ENCODE measurements at regions not wholly inside any gene's neighbourhood (a gene's known extent, or its start where the extent isn't known, plus 50 kb on each side); places are given as distances from the start of the nearest gene placed in this dataset.
"Not testable (repeated sequence)": the region's sequence is repeated elsewhere in the genome, so short reads cannot be mapped to it uniquely, and the experiment has no call there.

- H3K4me3 ChIP-seq (ENCODE audit: insufficient read depth, low read depth, low read length) = no peak overlapping the region
- no peaks in the 10 kb centered on the region for H3K36me3 ChIP-seq (ENCODE audit: control insufficient read depth, insufficient read depth, low read length)
- no peaks in the 10 kb centered on the region for H3K27me3 ChIP-seq (ENCODE audit: control insufficient read depth, insufficient read depth, low read length, poor library complexity, severe bottlenecking)
- H3K4me1 ChIP-seq (ENCODE audit: control insufficient read depth, insufficient read depth, low read length) = no peaks in the 10 kb centered on the region
- no peak overlapping the region for H3K27ac ChIP-seq (ENCODE audit: insufficient read depth, low read depth, low read length, poor library complexity, severe bottlenecking)
- no peaks in the 10 kb centered on the region for H3K9me3 ChIP-seq (ENCODE audit: control insufficient read depth, low read length)
- whole genome bisulfite sequencing, 2 experiments = 83 to 100% methylated on average over 2 to 3 of the region's 3 CpGs
Observed at GRCh38 chr12:89269174-89269573, 83.1 kb downstream of the DUSP6 start.

GRCh38 chr12:89267404-89267803, 84.9 kb downstream of the DUSP6 start:
- no peaks in the 10 kb centered on the region for H3K36me3 ChIP-seq (ENCODE audit: control insufficient read depth, insufficient read depth, low read length)

GRCh38 chr12:89266574-89267188, 85.6 kb downstream of the DUSP6 start:
- not testable (repeated sequence) for H3K27ac ChIP-seq (ENCODE audit: insufficient read depth, low read depth, low read length, poor library complexity, severe bottlenecking); H3K36me3 ChIP-seq (ENCODE audit: control insufficient read depth, insufficient read depth, low read length); H3K9me3 ChIP-seq (ENCODE audit: control insufficient read depth, low read length); H3K4me1 ChIP-seq (ENCODE audit: control insufficient read depth, insufficient read depth, low read length); H3K4me3 ChIP-seq (ENCODE audit: insufficient read depth, low read depth, low read length); H3K27me3 ChIP-seq (ENCODE audit: control insufficient read depth, insufficient read depth, low read length, poor library complexity, severe bottlenecking)
- WGBS, 2 experiments = 94 to 95% methylated on average over 14 to 15 of the region's 16 CpGs

More at GRCh38 chr12:89267404-89267803, 84.9 kb downstream of the DUSP6 start:
- no peak overlapping the region for H3K27ac ChIP-seq (ENCODE audit: insufficient read depth, low read depth, low read length, poor library complexity, severe bottlenecking)
- 93 to 100% methylated on average over 1 to 2 of the region's 3 CpGs for WGBS, 2 experiments
- H3K9me3 ChIP-seq (ENCODE audit: control insufficient read depth, low read length) = no peaks in the 10 kb centered on the region
- no peaks in the 10 kb centered on the region for H3K4me1 ChIP-seq (ENCODE audit: control insufficient read depth, insufficient read depth, low read length)
- no peaks in the 10 kb centered on the region for H3K27me3 ChIP-seq (ENCODE audit: control insufficient read depth, insufficient read depth, low read length, poor library complexity, severe bottlenecking)
- no peak overlapping the region for H3K4me3 ChIP-seq (ENCODE audit: insufficient read depth, low read depth, low read length)

GRCh38 chr12:89264837-89265236, 87.5 kb downstream of the DUSP6 start:
- H3K4me3 ChIP-seq (ENCODE audit: insufficient read depth, low read depth, low read length) = no peak overlapping the region
- H3K27me3 ChIP-seq (ENCODE audit: control insufficient read depth, insufficient read depth, low read length, poor library complexity, severe bottlenecking) = no peaks in the 10 kb centered on the region
- no peaks in the 10 kb centered on the region for H3K36me3 ChIP-seq (ENCODE audit: control insufficient read depth, insufficient read depth, low read length)
- no peak overlapping the region for H3K27ac ChIP-seq (ENCODE audit: insufficient read depth, low read depth, low read length, poor library complexity, severe bottlenecking)
- H3K4me1 ChIP-seq (ENCODE audit: control insufficient read depth, insufficient read depth, low read length) = no peaks in the 10 kb centered on the region
- H3K9me3 ChIP-seq (ENCODE audit: control insufficient read depth, low read length) = no peaks in the 10 kb centered on the region

- no peaks in the 10 kb centered on the region for H3K9me3 ChIP-seq (ENCODE audit: control insufficient read depth, low read length)
- no peak overlapping the region for H3K27ac ChIP-seq (ENCODE audit: insufficient read depth, low read depth, low read length, poor library complexity, severe bottlenecking)
- WGBS, 2 experiments = 91 to 97% methylated on average over 4 of the region's 4 CpGs
- no peaks in the 10 kb centered on the region for H3K4me1 ChIP-seq (ENCODE audit: control insufficient read depth, insufficient read depth, low read length)
- H3K36me3 ChIP-seq (ENCODE audit: control insufficient read depth, insufficient read depth, low read length) = no peaks in the 10 kb centered on the region
- H3K4me3 ChIP-seq (ENCODE audit: insufficient read depth, low read depth, low read length) = no peak overlapping the region
- H3K27me3 ChIP-seq (ENCODE audit: control insufficient read depth, insufficient read depth, low read length, poor library complexity, severe bottlenecking) = no peaks in the 10 kb centered on the region
Observed at GRCh38 chr12:89263900-89264299, 88.4 kb downstream of the DUSP6 start.

- H3K27ac ChIP-seq (ENCODE audit: insufficient read depth, low read depth, low read length, poor library complexity, severe bottlenecking) = no peak overlapping the region
- WGBS, 2 experiments = 93 to 95% methylated on average over 2 of the region's 2 CpGs
- no peak overlapping the region for H3K4me3 ChIP-seq (ENCODE audit: insufficient read depth, low read depth, low read length)
- no peaks in the 10 kb centered on the region for H3K36me3 ChIP-seq (ENCODE audit: control insufficient read depth, insufficient read depth, low read length)
- no peaks in the 10 kb centered on the region for H3K9me3 ChIP-seq (ENCODE audit: control insufficient read depth, low read length)
- H3K27me3 ChIP-seq (ENCODE audit: control insufficient read depth, insufficient read depth, low read length, poor library complexity, severe bottlenecking) = no peaks in the 10 kb centered on the region
- no peaks in the 10 kb centered on the region for H3K4me1 ChIP-seq (ENCODE audit: control insufficient read depth, insufficient read depth, low read length)
Observed at GRCh38 chr12:89262855-89263552, 89.3 kb downstream of the DUSP6 start.

GRCh38 chr12:89261982-89262381, 90.3 kb downstream of the DUSP6 start:
- Histone ChIP-seq H3K27me3 (ENCODE audit: control insufficient read depth, insufficient read depth, low read length, poor library complexity, severe bottlenecking) (no peaks in the 10 kb centered on the region), H3K9me3 (ENCODE audit: control insufficient read depth, low read length) (no peaks in the 10 kb centered on the region), H3K36me3 (ENCODE audit: control insufficient read depth, insufficient read depth, low read length) (no peaks in the 10 kb centered on the region), H3K4me1 (ENCODE audit: control insufficient read depth, insufficient read depth, low read length) (no peaks in the 10 kb centered on the region), H3K27ac (ENCODE audit: insufficient read depth, low read depth, low read length, poor library complexity, severe bottlenecking) (no peak overlapping the region), H3K4me3 (ENCODE audit: insufficient read depth, low read depth, low read length) (no peak overlapping the region)
- WGBS, 2 experiments = 93% methylated on average over 4 of the region's 4 CpGs

- no peak overlapping the region for H3K27ac ChIP-seq (ENCODE audit: insufficient read depth, low read depth, low read length, poor library complexity, severe bottlenecking)
- H3K9me3 ChIP-seq (ENCODE audit: control insufficient read depth, low read length) = no peaks in the 10 kb centered on the region
- no peaks in the 10 kb centered on the region for H3K27me3 ChIP-seq (ENCODE audit: control insufficient read depth, insufficient read depth, low read length, poor library complexity, severe bottlenecking)
- H3K36me3 ChIP-seq (ENCODE audit: control insufficient read depth, insufficient read depth, low read length) = no peaks in the 10 kb centered on the region
- H3K4me1 ChIP-seq (ENCODE audit: control insufficient read depth, insufficient read depth, low read length) = no peaks in the 10 kb centered on the region
- H3K4me3 ChIP-seq (ENCODE audit: insufficient read depth, low read depth, low read length) = no peak overlapping the region
Observed at GRCh38 chr12:89260841-89261637, 91.3 kb downstream of the DUSP6 start.

GRCh38 chr12:89259821-89260220, 92.5 kb downstream of the DUSP6 start:
- Histone ChIP-seq H3K36me3 (ENCODE audit: control insufficient read depth, insufficient read depth, low read length) (no peaks in the 10 kb centered on the region), H3K4me1 (ENCODE audit: control insufficient read depth, insufficient read depth, low read length) (no peaks in the 10 kb centered on the region), H3K27ac (ENCODE audit: insufficient read depth, low read depth, low read length, poor library complexity, severe bottlenecking) (no peak overlapping the region), H3K4me3 (ENCODE audit: insufficient read depth, low read depth, low read length) (no peak overlapping the region), H3K27me3 (ENCODE audit: control insufficient read depth, insufficient read depth, low read length, poor library complexity, severe bottlenecking) (no peaks in the 10 kb centered on the region), H3K9me3 (ENCODE audit: control insufficient read depth, low read length) (no peaks in the 10 kb centered on the region)
- whole genome bisulfite sequencing, 2 experiments = 93 to 95% methylated on average over 2 to 3 of the region's 3 CpGs

GRCh38 chr12:89258240-89258969, 93.9 kb downstream of the DUSP6 start:
- no peaks in the 10 kb centered on the region for H3K36me3 ChIP-seq (ENCODE audit: control insufficient read depth, insufficient read depth, low read length)
- no peak overlapping the region for H3K27ac ChIP-seq (ENCODE audit: insufficient read depth, low read depth, low read length, poor library complexity, severe bottlenecking)
- 94% methylated on average over 5 of the region's 5 CpGs for WGBS, 2 experiments
- H3K9me3 ChIP-seq (ENCODE audit: control insufficient read depth, low read length) = no peaks in the 10 kb centered on the region
- H3K27me3 ChIP-seq (ENCODE audit: control insufficient read depth, insufficient read depth, low read length, poor library complexity, severe bottlenecking) = no peaks in the 10 kb centered on the region
- H3K4me3 ChIP-seq (ENCODE audit: insufficient read depth, low read depth, low read length) = no peak overlapping the region
- H3K4me1 ChIP-seq (ENCODE audit: control insufficient read depth, insufficient read depth, low read length) = no peaks in the 10 kb centered on the region
